Peyer's patch (tissue), 4 donors: ENCODE measurements at regions not wholly inside any gene's neighbourhood (a gene's known extent, or its start where the extent isn't known, plus 50 kb on each side); places are given as distances from the start of the nearest gene placed in this dataset.
"Not testable (repeated sequence)": the region's sequence is repeated elsewhere in the genome, so short reads cannot be mapped to it uniquely, and the experiment has no call there.

Experiments
- DNase-seq, 3 donors: peaks; one replicate each; pipeline ENCODE4 v3.0.0-alpha.2; 2017 to 2019
- H3K27ac ChIP-seq, 4 donors: fragments of 200-600 bp; sonication (generic); one replicate each; pipeline ENCODE4 v1.5.1; 2016 to 2019
- H3K27me3 ChIP-seq, 2 donors: fragments of 200-600 bp; sonication (generic); one replicate each; pipeline ENCODE4 v1.5.1; 2019
- H3K36me3 ChIP-seq, 3 donors: fragments of 200-600 bp; sonication (generic); one replicate each; pipeline ENCODE4 v1.5.1; 2016 to 2019
- H3K4me1 ChIP-seq, 4 donors: fragments of 200-600 bp; sonication (generic); one replicate each; pipeline ENCODE4 v1.5.1; 2016 to 2019
- H3K4me3 ChIP-seq, 4 donors: fragments of 200-600 bp; sonication (generic); 1 replicate in 3 of 4; 2 replicates in 1 of 4; pipeline ENCODE4 v1.5.1; 2016 to 2019; ENCODE audit warnings: mild to moderate bottlenecking in 1 of 4
- H3K9me3 ChIP-seq, 4 donors: fragments of 200-600 bp; sonication (generic); one replicate each; pipeline ENCODE4 v1.5.1; 2016 to 2019; ENCODE audit warnings: mild to moderate bottlenecking in 1 of 4
- POLR2A ChIP-seq, 2 donors: fragments of 450-650 bp; IDR thresholded peaks; one replicate each; pipeline ENCODE4 v1.5.1; 2017; ENCODE audit warnings: antibody characterized with exemption in 2 of 2, mild to moderate bottlenecking in 2 of 2, moderate library complexity in 2 of 2
- TF ChIP-seq, protein P1 (sequence below), 6 experiments: fragments of 450-650 bp in 4 of 6; fragments of 200-600 bp in 2 of 6; sonication (generic) in 1 of 6; IDR thresholded peaks; one replicate each; pipeline ENCODE4 v1.5.1; 2017 to 2019; ENCODE audit warnings: antibody characterized with exemption in 6 of 6, mild to moderate bottlenecking in 3 of 6, moderate library complexity in 1 of 6

DNA sequence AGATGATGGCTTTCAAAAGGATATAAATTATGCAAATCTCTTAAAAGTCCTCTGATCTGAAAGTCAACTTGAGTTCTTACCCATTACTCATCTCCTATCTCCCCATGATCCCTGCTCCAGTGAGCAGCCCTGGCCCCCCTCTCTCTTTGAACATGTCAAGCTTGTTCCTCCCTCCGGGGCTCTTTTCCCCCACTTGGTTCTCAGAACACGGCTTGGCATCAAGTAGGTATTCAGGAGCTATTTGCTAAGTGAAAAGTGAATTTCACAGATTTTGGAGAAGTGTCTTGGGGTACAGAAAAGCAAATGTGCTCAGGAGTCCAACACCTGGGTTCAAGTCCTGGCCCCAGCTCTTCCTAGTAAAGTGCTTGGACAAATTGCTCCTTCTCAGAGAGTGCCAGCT is 98.3 kb upstream of the CTBP2 start:
- Histone ChIP-seq H3K4me1 (no peaks in the 10 kb centered on the region), H3K36me3 (no peaks in the 10 kb centered on the region), H3K4me3 (no peak overlapping the region), H3K27ac (no peak overlapping the region), H3K27me3 (no peaks in the 10 kb centered on the region), H3K9me3 (no peaks in the 10 kb centered on the region)
- TF ChIP-seq, protein P1, sequence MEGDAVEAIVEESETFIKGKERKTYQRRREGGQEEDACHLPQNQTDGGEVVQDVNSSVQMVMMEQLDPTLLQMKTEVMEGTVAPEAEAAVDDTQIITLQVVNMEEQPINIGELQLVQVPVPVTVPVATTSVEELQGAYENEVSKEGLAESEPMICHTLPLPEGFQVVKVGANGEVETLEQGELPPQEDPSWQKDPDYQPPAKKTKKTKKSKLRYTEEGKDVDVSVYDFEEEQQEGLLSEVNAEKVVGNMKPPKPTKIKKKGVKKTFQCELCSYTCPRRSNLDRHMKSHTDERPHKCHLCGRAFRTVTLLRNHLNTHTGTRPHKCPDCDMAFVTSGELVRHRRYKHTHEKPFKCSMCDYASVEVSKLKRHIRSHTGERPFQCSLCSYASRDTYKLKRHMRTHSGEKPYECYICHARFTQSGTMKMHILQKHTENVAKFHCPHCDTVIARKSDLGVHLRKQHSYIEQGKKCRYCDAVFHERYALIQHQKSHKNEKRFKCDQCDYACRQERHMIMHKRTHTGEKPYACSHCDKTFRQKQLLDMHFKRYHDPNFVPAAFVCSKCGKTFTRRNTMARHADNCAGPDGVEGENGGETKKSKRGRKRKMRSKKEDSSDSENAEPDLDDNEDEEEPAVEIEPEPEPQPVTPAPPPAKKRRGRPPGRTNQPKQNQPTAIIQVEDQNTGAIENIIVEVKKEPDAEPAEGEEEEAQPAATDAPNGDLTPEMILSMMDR (IDR thresholded peaks at IDR 0.05), result no peak
- TF ChIP-seq POLR2A (IDR thresholded peaks at IDR 0.05), result no peak
- no peak for DNase-seq

DNA sequence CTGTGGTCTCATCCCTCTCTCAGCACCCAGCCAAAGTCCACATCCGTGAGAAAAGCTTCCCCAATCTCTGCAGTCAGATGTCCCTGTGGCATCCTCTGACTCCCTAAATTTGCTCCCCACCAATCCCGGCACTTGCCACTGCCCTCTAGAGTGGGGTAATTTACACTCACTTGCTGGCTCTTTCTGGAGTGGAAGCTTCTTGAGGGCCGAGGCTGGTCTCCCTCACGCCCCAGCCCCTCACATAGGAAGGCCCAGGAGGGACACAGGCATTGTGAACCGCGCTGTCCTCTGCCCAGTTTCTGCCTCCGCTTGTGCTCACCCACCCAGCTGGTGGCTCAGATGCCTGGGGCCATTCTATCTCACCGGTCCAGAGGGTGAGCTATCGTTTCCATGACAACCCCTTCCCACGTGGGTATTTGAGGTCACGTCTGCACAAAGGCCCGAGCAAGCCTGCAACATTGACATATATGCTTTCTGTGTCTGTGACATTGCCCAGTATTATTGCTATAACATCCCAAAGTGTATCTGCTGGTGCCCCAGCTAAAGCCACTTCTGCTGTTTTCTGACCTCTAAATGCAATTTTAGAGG is 97.3 kb upstream of the CTBP2 start:
- H3K4me1 ChIP-seq, result no peaks in the 10 kb centered on the region
- no peaks in the 10 kb centered on the region for H3K36me3 ChIP-seq
- no peak overlapping the region for H3K27ac ChIP-seq
- H3K27me3 ChIP-seq, result no peaks in the 10 kb centered on the region
- no peak overlapping the region for H3K4me3 ChIP-seq
- no peaks in the 10 kb centered on the region for H3K9me3 ChIP-seq
- DNase-seq, result no peak
- TF ChIP-seq, protein P1 (IDR thresholded peaks at IDR 0.05), result no peak
- TF ChIP-seq POLR2A (IDR thresholded peaks at IDR 0.05), result no peak

DNA sequence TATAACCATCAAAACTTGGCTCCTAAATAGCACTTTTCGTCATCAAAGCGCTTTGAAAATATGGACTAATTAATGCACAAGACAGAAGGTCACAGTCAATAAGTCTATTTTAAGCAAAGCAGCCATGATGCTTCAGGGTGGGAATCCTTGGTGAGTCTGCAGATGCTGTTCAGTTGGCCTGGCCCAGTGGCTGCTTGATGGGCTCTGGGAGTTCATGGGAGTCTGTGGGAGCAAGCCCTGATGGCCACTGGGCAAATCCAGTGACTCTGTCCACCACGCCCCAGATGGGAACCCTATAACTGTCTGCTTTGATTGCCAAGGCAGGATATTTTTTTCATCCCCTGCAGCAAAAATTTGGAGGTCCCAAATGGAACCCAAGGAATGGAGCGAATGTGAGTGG is 95.7 kb upstream of the CTBP2 start:
- Histone ChIP-seq H3K36me3 (no peaks in the 10 kb centered on the region), H3K9me3 (peaks cover 0 to 3% (median 0%) of the 10 kb centered on the region in 4 donors), H3K27ac (no peak overlapping the region), H3K4me3 (no peak overlapping the region), H3K27me3 (no peaks in the 10 kb centered on the region), H3K4me1 (no peaks in the 10 kb centered on the region)
- no peak for DNase-seq
- no peak for TF ChIP-seq POLR2A (IDR thresholded peaks at IDR 0.05)
- TF ChIP-seq, protein P1 (IDR thresholded peaks at IDR 0.05), result no peak

DNA sequence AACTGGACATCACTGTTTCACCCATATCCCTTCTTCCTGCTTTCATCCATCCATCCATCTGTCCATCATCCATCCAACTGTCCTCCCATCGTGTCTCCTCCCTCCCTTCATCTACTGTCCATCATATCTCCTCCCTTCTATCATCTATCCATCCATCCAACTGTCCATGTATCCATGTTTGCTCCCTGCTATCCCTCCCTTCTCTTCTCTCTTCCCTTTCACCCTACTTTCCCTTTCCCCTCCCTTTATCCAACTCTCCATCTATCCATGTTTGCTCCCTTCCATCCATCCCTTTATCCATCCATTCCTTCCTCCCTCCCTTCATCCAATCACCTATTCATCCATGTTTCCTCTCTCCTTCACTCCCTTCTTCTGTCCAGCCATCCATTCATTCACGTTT is 92.6 kb upstream of the CTBP2 start:
- Histone ChIP-seq H3K27ac (no peak overlapping the region), H3K36me3 (no peaks in the 10 kb centered on the region), H3K27me3 (no peaks in the 10 kb centered on the region), H3K4me3 (no peak overlapping the region), H3K4me1 (no peaks in the 10 kb centered on the region), H3K9me3 (peaks cover 0 to 3% (median 0%) of the 10 kb centered on the region in 4 donors)
- no peak for DNase-seq
- TF ChIP-seq POLR2A (IDR thresholded peaks at IDR 0.05), result no peak
- TF ChIP-seq, protein P1 (IDR thresholded peaks at IDR 0.05), result no peak

DNA sequence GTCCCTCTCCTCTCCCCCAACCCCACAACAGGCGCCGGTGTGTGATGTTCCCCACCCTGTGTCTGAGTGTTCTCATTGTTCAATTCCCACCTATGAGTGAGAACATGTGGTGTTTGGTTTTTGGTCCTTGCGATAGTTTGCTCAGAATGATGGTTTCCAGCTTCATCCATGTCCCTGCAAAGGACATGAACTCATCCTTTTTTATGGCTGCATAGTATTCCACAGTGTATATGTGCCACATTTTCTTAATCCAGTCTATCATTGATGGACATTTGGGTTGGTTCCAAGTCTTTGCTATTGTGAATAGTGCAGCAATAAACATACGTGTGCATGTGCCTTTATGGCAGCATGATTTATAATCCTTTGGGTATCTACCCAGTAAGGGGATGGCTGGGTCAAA is 90.5 kb upstream of the CTBP2 start:
- not testable (repeated sequence) for H3K4me1 ChIP-seq, H3K9me3 ChIP-seq, DNase-seq, H3K4me3 ChIP-seq, H3K27me3 ChIP-seq, H3K36me3 ChIP-seq, H3K27ac ChIP-seq

DNA sequence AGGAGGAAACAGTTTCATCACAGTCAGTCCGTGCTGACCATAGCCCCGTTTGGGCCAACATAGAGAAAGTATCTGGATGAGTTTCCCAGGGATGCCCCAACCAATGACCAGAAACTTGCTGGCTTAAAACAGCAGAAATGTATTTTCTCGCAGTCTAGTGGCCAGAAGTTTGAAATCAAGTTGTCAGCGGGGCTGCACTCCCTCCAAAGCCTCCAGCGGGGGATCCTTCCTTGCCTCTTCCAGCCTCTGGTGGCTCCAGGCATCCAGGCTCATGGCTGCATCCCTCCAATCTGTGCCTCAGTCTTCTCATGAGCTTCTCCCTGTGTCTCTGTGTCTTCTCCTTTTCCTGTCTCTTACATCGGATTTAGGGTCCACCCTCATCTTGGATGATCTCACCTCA is 89.6 kb upstream of the CTBP2 start:
- Histone ChIP-seq H3K36me3 (no peaks in the 10 kb centered on the region), H3K27ac (no peak overlapping the region), H3K27me3 (no peaks in the 10 kb centered on the region), H3K9me3 (peaks cover 0 to 3% (median 0%) of the 10 kb centered on the region in 4 donors), H3K4me1 (no peaks in the 10 kb centered on the region), H3K4me3 (no peak overlapping the region)
- no peak for TF ChIP-seq POLR2A (IDR thresholded peaks at IDR 0.05)
- TF ChIP-seq, protein P1 (IDR thresholded peaks at IDR 0.05), result no peak
- DNase-seq, result no peak
